Activated CD4-positive, alpha-beta T cell treated with anti-CD3 and anti-CD28 coated beads, Interleukin-10, Interleukin-2, amounts not matched to agents 100 ng/mL and 50 ng/mL, durations not matched to agents 16 hours and 8 hours (primary cell): ENCODE measurements at regions not wholly inside any gene's neighbourhood (a gene's known extent, or its start where the extent isn't known, plus 50 kb on each side); places are given as distances from the start of the nearest gene placed in this dataset.

ENCODE experiments used
- DNase-seq: peaks from one replicate; pipeline ENCODE4 v3.0.0-alpha.2; 2020

- no peak for DNase-seq
These were observed 756.5 kb downstream of the GALR1 start for GRCh38 chr18:78006006-78006773.

GRCh38 chr18:78006774-78007260, 757.2 kb downstream of the GALR1 start:
- DNase-seq = no peak

- no peak for DNase-seq
These were observed 760.7 kb downstream of the GALR1 start for GRCh38 chr18:78010363-78010762.

- no peak for DNase-seq
These were observed 768.2 kb downstream of the GALR1 start for GRCh38 chr18:78017869-78018268.

- no peak for DNase-seq
These were observed 771.5 kb downstream of the GALR1 start for GRCh38 chr18:78021196-78021595.

GRCh38 chr18:78031589-78031988, 781.9 kb downstream of the GALR1 start:
- DNase-seq = no peak

- DNase-seq = no peak
These were observed 782.3 kb downstream of the GALR1 start for GRCh38 chr18:78031991-78032390.

- DNase-seq = no peak
These were observed 782.9 kb downstream of the GALR1 start for GRCh38 chr18:78032574-78032973.

- no peak for DNase-seq
These were observed 785.1 kb downstream of the GALR1 start for GRCh38 chr18:78034755-78035154.

- no peak for DNase-seq
These were observed 791.6 kb downstream of the GALR1 start for GRCh38 chr18:78041218-78041617.

- no peak for DNase-seq
These were observed 797.0 kb downstream of the GALR1 start for GRCh38 chr18:78046631-78047030.

- no peak for DNase-seq
These were observed 799.6 kb downstream of the GALR1 start for GRCh38 chr18:78049281-78049680.

- DNase-seq = no peak
These were observed 805.2 kb downstream of the GALR1 start for GRCh38 chr18:78054801-78055200.

GRCh38 chr18:78056011-78056410, 806.4 kb downstream of the GALR1 start:
- no peak for DNase-seq

- DNase-seq = no peak
These were observed 820.4 kb downstream of the GALR1 start for GRCh38 chr18:78069784-78070664.

- DNase-seq = no peak
These were observed 821.6 kb downstream of the GALR1 start for GRCh38 chr18:78071166-78071710.

GRCh38 chr18:78071776-78072175, 822.1 kb downstream of the GALR1 start:
- DNase-seq = no peak

GRCh38 chr18:78072375-78072774, 822.7 kb downstream of the GALR1 start:
- no peak for DNase-seq

- DNase-seq = no peak
These were observed 823.6 kb downstream of the GALR1 start for GRCh38 chr18:78073275-78073674.

- no peak for DNase-seq
These were observed 824.9 kb downstream of the GALR1 start for GRCh38 chr18:78074400-78075020.

- DNase-seq = no peak
These were observed 830.4 kb downstream of the GALR1 start for GRCh38 chr18:78080081-78080480.

GRCh38 chr18:78080761-78081160, 831.1 kb downstream of the GALR1 start:
- DNase-seq = no peak

- no peak for DNase-seq
These were observed 833.2 kb downstream of the GALR1 start for GRCh38 chr18:78082816-78083215.
